UCSD-AML1 (cell line): ENCODE measurements at regions not wholly inside any gene's neighbourhood (a gene's known extent, or its start where the extent isn't known, plus 50 kb on each side); places are given as distances from the start of the nearest gene placed in this dataset.
"Not testable (repeated sequence)": the region's sequence is repeated elsewhere in the genome, so short reads cannot be mapped to it uniquely, and the experiment has no call there.

ENCODE experiments used
- DNase-seq: peaks from one replicate; lab custom pipeline; 2025; ENCODE audit not compliant: unreplicated experiment; lab: John Stamatoyannopoulos, UW

GRCh38 chr2:90039093-90039492, 1347.6 kb downstream of the RPIA start:
- not testable (repeated sequence) for DNase-seq

GRCh38 chr2:90047776-90048175, 1356.3 kb downstream of the RPIA start:
- not testable (repeated sequence) for DNase-seq

GRCh38 chr2:90052113-90052631, 1360.7 kb downstream of the RPIA start:
- not testable (repeated sequence) for DNase-seq

- peak; percentile 60 for DNase-seq
These were observed 1377.9 kb downstream of the RPIA start for GRCh38 chr2:90069290-90069894.

GRCh38 chr2:90076311-90076710, 1384.8 kb downstream of the RPIA start:
- peak; percentile 72 for DNase-seq

- DNase-seq: no peak
These were observed 1386.5 kb downstream of the RPIA start for GRCh38 chr2:90077948-90078347.

- DNase-seq: no peak
These were observed 1387.9 kb downstream of the RPIA start for GRCh38 chr2:90079374-90079773.

GRCh38 chr2:90087792-90088191, 1396.3 kb downstream of the RPIA start:
- not testable (repeated sequence) for DNase-seq

GRCh38 chr2:90093571-90094270, 1402.2 kb downstream of the RPIA start:
- DNase-seq: not testable (repeated sequence)

GRCh38 chr2:90097617-90098016, 1406.1 kb downstream of the RPIA start:
- DNase-seq: not testable (repeated sequence)

- DNase-seq: not testable (repeated sequence)
These were observed 1413.7 kb downstream of the RPIA start for GRCh38 chr2:90105142-90105541.

- peak; percentile 12 for DNase-seq
These were observed 1431.9 kb downstream of the RPIA start for GRCh38 chr2:90123409-90123808.

GRCh38 chr2:90139046-90139445, 1447.6 kb downstream of the RPIA start:
- not testable (repeated sequence) for DNase-seq

- not testable (repeated sequence) for DNase-seq
These were observed 1450.1 kb downstream of the RPIA start for GRCh38 chr2:90141558-90141957.

- DNase-seq: not testable (repeated sequence)
These were observed 1460.3 kb downstream of the RPIA start for GRCh38 chr2:90151805-90152204.

GRCh38 chr2:90170978-90171377, 1479.5 kb downstream of the RPIA start:
- not testable (repeated sequence) for DNase-seq

- DNase-seq: not testable (repeated sequence)
These were observed 1481.6 kb downstream of the RPIA start for GRCh38 chr2:90173081-90173480.

GRCh38 chr2:90179591-90179990, 1488.1 kb downstream of the RPIA start:
- DNase-seq: not testable (repeated sequence)

- no peak for DNase-seq
These were observed 1516.1 kb downstream of the RPIA start for GRCh38 chr2:90207454-90208058.

GRCh38 chr2:90209009-90209408, 1517.5 kb downstream of the RPIA start:
- DNase-seq: no peak

- DNase-seq: no peak
These were observed 1518.3 kb downstream of the RPIA start for GRCh38 chr2:90209806-90210205.

GRCh38 chr2:90215880-90216279, 1524.4 kb downstream of the RPIA start:
- DNase-seq: not testable (repeated sequence)
